Breast epithelium (tissue), 4 donors: ENCODE measurements at regions not wholly inside any gene's neighbourhood (a gene's known extent, or its start where the extent isn't known, plus 50 kb on each side); places are given as distances from the start of the nearest gene placed in this dataset.

Experiments used
- DNase-seq, 2 donors: peaks; one replicate each; pipeline ENCODE4 v3.0.0-alpha.2; 2019; ENCODE audit warnings: low spot score in 2 of 2
- H3K27ac ChIP-seq, 2 donors: fragments of 200-600 bp; sonication (generic) in 1 of 2; one replicate each; pipeline ENCODE4 v1.5.1; 2016 to 2019; ENCODE audit warnings: mild to moderate bottlenecking in 1 of 2
- H3K27me3 ChIP-seq, 2 donors: fragments of 200-600 bp; sonication (generic) in 1 of 2; one replicate each; pipeline versions ENCODE4 v1.5.1 to v1.6.0; 2017 to 2019; ENCODE audit warnings: control low read depth in 1 of 2, mild to moderate bottlenecking in 1 of 2
- H3K36me3 ChIP-seq: fragments of 200-600 bp; one replicate; pipeline ENCODE4 v1.5.1; 2019
- H3K4me1 ChIP-seq, 2 donors: fragments of 200-600 bp; sonication (generic); one replicate each; pipeline ENCODE4 v1.5.1; 2016 to 2019; ENCODE audit warnings: control low read depth in 1 of 2
- H3K4me3 ChIP-seq, 3 donors: fragments of 200-600 bp; sonication (generic); 1 replicate in 2 of 3; 2 replicates in 1 of 3; pipeline ENCODE4 v1.5.1; 2016 to 2019; ENCODE audit warnings: mild to moderate bottlenecking in 3 of 3, moderate library complexity in 2 of 3
- H3K9me3 ChIP-seq, 2 donors: fragments of 200-600 bp; sonication (generic) in 1 of 2; one replicate each; pipeline ENCODE4 v1.5.1; 2016 to 2019; ENCODE audit warnings: control low read depth in 1 of 2
- POLR2A ChIP-seq: fragments of 450-650 bp; IDR thresholded peaks from one replicate; pipeline ENCODE4 v1.6.1; 2016; ENCODE audit warnings: antibody characterized with exemption, mild to moderate bottlenecking, moderate library complexity
- POLR2AphosphoS5 ChIP-seq, 3 donors: sonication (generic); formaldehyde crosslinking; IDR thresholded peaks; one replicate each; pipeline ENCODE4 v1.6.1; 2017; ENCODE audit warnings: antibody characterized with exemption in 3 of 3
- intact Hi-C: fragments of 100-400 bp; cut with DNase I; formaldehyde crosslinking; loops from one replicate; pipeline ENCODE4 v1.15.1; 2023; ENCODE audit warnings: low total_unique reads
- TF ChIP-seq, protein P1 (sequence below), 3 donors: fragments of 450-650 bp; IDR thresholded peaks; one replicate each; pipeline ENCODE4 v1.5.1; 2016 to 2017; ENCODE audit warnings: antibody characterized with exemption in 3 of 3, mild to moderate bottlenecking in 3 of 3, moderate library complexity in 3 of 3

GRCh38 chr2:211149731-211150130, 593.3 kb downstream of the CPS1 start:
- no peaks in the 10 kb centered on the region for H3K36me3 ChIP-seq
- H3K9me3 ChIP-seq = no peaks in the 10 kb centered on the region
- no peak overlapping the region for H3K4me3 ChIP-seq
- H3K27ac ChIP-seq = no peak overlapping the region
- intact Hi-C loops = no loop called here
- DNase-seq = no peak
- H3K27me3 ChIP-seq = no peaks in the 10 kb centered on the region
- no peaks in the 10 kb centered on the region for H3K4me1 ChIP-seq
- TF ChIP-seq POLR2AphosphoS5 (IDR thresholded peaks at IDR 0.05) (no peak), POLR2A (no peak)
- TF ChIP-seq, protein P1, sequence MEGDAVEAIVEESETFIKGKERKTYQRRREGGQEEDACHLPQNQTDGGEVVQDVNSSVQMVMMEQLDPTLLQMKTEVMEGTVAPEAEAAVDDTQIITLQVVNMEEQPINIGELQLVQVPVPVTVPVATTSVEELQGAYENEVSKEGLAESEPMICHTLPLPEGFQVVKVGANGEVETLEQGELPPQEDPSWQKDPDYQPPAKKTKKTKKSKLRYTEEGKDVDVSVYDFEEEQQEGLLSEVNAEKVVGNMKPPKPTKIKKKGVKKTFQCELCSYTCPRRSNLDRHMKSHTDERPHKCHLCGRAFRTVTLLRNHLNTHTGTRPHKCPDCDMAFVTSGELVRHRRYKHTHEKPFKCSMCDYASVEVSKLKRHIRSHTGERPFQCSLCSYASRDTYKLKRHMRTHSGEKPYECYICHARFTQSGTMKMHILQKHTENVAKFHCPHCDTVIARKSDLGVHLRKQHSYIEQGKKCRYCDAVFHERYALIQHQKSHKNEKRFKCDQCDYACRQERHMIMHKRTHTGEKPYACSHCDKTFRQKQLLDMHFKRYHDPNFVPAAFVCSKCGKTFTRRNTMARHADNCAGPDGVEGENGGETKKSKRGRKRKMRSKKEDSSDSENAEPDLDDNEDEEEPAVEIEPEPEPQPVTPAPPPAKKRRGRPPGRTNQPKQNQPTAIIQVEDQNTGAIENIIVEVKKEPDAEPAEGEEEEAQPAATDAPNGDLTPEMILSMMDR (IDR thresholded peaks at IDR 0.05) = no peak

GRCh38 chr2:211157211-211157610, 600.8 kb downstream of the CPS1 start:
- H3K36me3 ChIP-seq = no peaks in the 10 kb centered on the region
- H3K27ac ChIP-seq = no peak overlapping the region
- no peak for DNase-seq
- no peaks in the 10 kb centered on the region for H3K9me3 ChIP-seq
- H3K27me3 ChIP-seq = no peaks in the 10 kb centered on the region
- TF ChIP-seq, protein P1 (IDR thresholded peaks at IDR 0.05) = no peak
- TF ChIP-seq POLR2A (no peak), POLR2AphosphoS5 (IDR thresholded peaks at IDR 0.05) (no peak)
- intact Hi-C loops = no loop called here
- no peaks in the 10 kb centered on the region for H3K4me1 ChIP-seq
- H3K4me3 ChIP-seq = no peak overlapping the region

GRCh38 chr2:211157856-211158463, 601.6 kb downstream of the CPS1 start:
- H3K4me3 ChIP-seq = no peak overlapping the region
- intact Hi-C loops = no loop called here
- DNase-seq = peak; percentile 28 to 75
- H3K9me3 ChIP-seq = no peaks in the 10 kb centered on the region
- TF ChIP-seq POLR2A (no peak), POLR2AphosphoS5 (IDR thresholded peaks at IDR 0.05) (no peak)
- TF ChIP-seq, protein P1 (IDR thresholded peaks at IDR 0.05) = peak; percentile 37 to 68 (median 62)
- H3K27me3 ChIP-seq = no peaks in the 10 kb centered on the region
- H3K27ac ChIP-seq = no peak overlapping the region
- H3K4me1 ChIP-seq = no peaks in the 10 kb centered on the region
- H3K36me3 ChIP-seq = no peaks in the 10 kb centered on the region

DNA sequence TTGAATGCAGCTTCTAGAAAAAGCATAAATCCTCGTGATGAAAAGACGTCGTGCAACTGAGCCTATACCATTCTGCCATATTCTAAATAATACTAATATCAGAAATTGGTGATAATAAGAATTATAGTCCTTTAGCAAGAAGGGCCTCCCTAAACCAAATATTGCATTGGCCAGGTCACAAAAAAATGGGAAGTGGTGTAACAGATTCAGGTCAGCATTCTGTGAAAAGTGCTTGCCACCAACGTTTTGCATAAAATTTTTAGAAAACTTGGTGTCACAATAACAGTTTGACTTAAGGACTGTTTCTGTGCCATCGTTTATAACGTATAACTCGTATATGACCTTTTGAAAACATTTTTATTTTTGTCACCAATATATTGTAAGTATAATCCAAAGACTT, 603.6 kb downstream of the CPS1 start:
- H3K9me3 ChIP-seq = no peaks in the 10 kb centered on the region
- no peaks in the 10 kb centered on the region for H3K4me1 ChIP-seq
- H3K27ac ChIP-seq = no peak overlapping the region
- no peak for DNase-seq
- intact Hi-C loops = no loop called here
- H3K27me3 ChIP-seq = no peaks in the 10 kb centered on the region
- TF ChIP-seq, protein P1 (IDR thresholded peaks at IDR 0.05) = no peak
- TF ChIP-seq POLR2AphosphoS5 (IDR thresholded peaks at IDR 0.05) (no peak), POLR2A (no peak)
- no peak overlapping the region for H3K4me3 ChIP-seq
- no peaks in the 10 kb centered on the region for H3K36me3 ChIP-seq

DNA sequence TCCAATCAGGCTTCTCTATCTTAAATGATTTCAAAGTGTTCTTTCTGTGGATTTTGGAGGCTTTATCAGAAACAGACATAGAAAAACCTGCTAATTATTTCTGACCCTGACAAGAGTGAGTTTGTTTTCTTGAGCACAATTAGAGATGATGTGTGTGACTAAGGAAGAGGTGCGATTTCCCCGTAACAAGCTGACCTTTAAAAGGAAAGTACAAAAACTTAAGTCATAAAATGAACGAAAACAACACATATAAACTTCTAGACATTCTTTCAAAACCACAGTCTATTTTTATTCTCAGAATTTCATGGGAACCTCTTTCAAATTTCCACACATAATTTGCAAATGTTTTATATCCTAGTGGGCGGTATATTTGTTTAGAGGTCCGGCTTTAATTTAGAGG, 604.8 kb downstream of the CPS1 start:
- no peaks in the 10 kb centered on the region for H3K27me3 ChIP-seq
- intact Hi-C loops = no loop called here
- no peak for TF ChIP-seq POLR2AphosphoS5 (IDR thresholded peaks at IDR 0.05)
- TF ChIP-seq, protein P1 (IDR thresholded peaks at IDR 0.05) = no peak
- TF ChIP-seq POLR2A = no peak

More for the DNA sequence above, 604.8 kb downstream of the CPS1 start:
- no peaks in the 10 kb centered on the region for H3K9me3 ChIP-seq
- no peaks in the 10 kb centered on the region for H3K36me3 ChIP-seq
- no peak for DNase-seq
- no peak overlapping the region for H3K4me3 ChIP-seq
- no peak overlapping the region for H3K27ac ChIP-seq
- no peaks in the 10 kb centered on the region for H3K4me1 ChIP-seq
